T-helper 17 cell (primary cell): ENCODE measurements at regions not wholly inside any gene's neighbourhood (a gene's known extent, or its start where the extent isn't known, plus 50 kb on each side); places are given as distances from the start of the nearest gene placed in this dataset.
"Not testable (repeated sequence)": the region's sequence is repeated elsewhere in the genome, so short reads cannot be mapped to it uniquely, and the experiment has no call there.

Experiments used
- ATAC-seq: fragments of 150-1000 bp; cut with Tn5 transposase; 2 replicates; pipeline ENCODE4 v1.10.0; 2021; ENCODE audit warnings: mild to moderate bottlenecking, moderate library complexity
- DNase-seq, 3 donors: peaks; one replicate each; pipeline versions ENCODE4 v3.0.0 to v3.0.0-alpha.2; 2020 to 2021
- H3K9me3 ChIP-seq: one replicate; pipeline ENCODE4 v1.7.0; 2013; ENCODE audit warnings: low read length, mild to moderate bottlenecking; ENCODE audit not compliant: control insufficient read depth, poor library complexity, severe bottlenecking
- H3K27ac Mint-ChIP-seq: one replicate; pipeline ENCODE4 v1.8.0; 2022; ENCODE audit warnings: mild to moderate bottlenecking, moderate library complexity, mixed read lengths
- H3K27me3 Mint-ChIP-seq: one replicate; pipeline ENCODE4 v1.8.0; 2022; ENCODE audit warnings: mixed read lengths
- H3K36me3 Mint-ChIP-seq: one replicate; pipeline ENCODE4 v1.8.0; 2022; ENCODE audit warnings: low read depth, mixed read lengths
- H3K4me1 Mint-ChIP-seq: one replicate; pipeline ENCODE4 v1.8.0; 2022; ENCODE audit warnings: mild to moderate bottlenecking, mixed read lengths
- H3K4me3 Mint-ChIP-seq: one replicate; pipeline ENCODE4 v1.8.0; 2022; ENCODE audit warnings: mild to moderate bottlenecking, moderate library complexity, mixed read lengths

GRCh38 chr10:28400681-28401080 lies 97.8 kb upstream of the MPP7 start:
- ATAC-seq = peak; percentile 35
- no peak overlapping the region for H3K4me3 Mint-ChIP-seq
- H3K27ac Mint-ChIP-seq = no peak overlapping the region
- DNase-seq = no peak
- peaks cover 22% of the 10 kb centered on the region for H3K27me3 Mint-ChIP-seq
- H3K9me3 ChIP-seq = no peaks in the 10 kb centered on the region
- peaks cover 5% of the 10 kb centered on the region for H3K36me3 Mint-ChIP-seq
- no peaks in the 10 kb centered on the region for H3K4me1 Mint-ChIP-seq

- not testable (repeated sequence) for H3K36me3 Mint-ChIP-seq, DNase-seq, H3K4me1 Mint-ChIP-seq, H3K4me3 Mint-ChIP-seq, H3K27ac Mint-ChIP-seq, H3K9me3 ChIP-seq
- H3K27me3 Mint-ChIP-seq = peaks cover 22% of the 10 kb centered on the region
- peak; percentile 25 for ATAC-seq
These were observed 99.8 kb upstream of the MPP7 start for GRCh38 chr10:28402611-28403073.

GRCh38 chr10:28403090-28403489 lies 100.2 kb upstream of the MPP7 start:
- no peaks in the 10 kb centered on the region for H3K9me3 ChIP-seq
- no peaks in the 10 kb centered on the region for H3K4me1 Mint-ChIP-seq
- H3K36me3 Mint-ChIP-seq = peaks cover 5% of the 10 kb centered on the region
- peaks cover 20% of the 10 kb centered on the region for H3K27me3 Mint-ChIP-seq
- no peak overlapping the region for H3K4me3 Mint-ChIP-seq
- no peak for DNase-seq
- no peak for ATAC-seq
- no peak overlapping the region for H3K27ac Mint-ChIP-seq

- no peaks in the 10 kb centered on the region for H3K9me3 ChIP-seq
- H3K27me3 Mint-ChIP-seq = peaks cover 24% of the 10 kb centered on the region
These were observed 105.4 kb upstream of the MPP7 start for GRCh38 chr10:28408237-28408777.

GRCh38 chr10:28410420-28411135 lies 107.7 kb upstream of the MPP7 start:
- no peak overlapping the region for H3K4me3 Mint-ChIP-seq

More at GRCh38 chr10:28408237-28408777, 105.4 kb upstream of the MPP7 start:
- Mint-ChIP-seq H3K36me3 (peaks cover 7% of the 10 kb centered on the region), H3K4me3 (no peak overlapping the region), H3K4me1 (peaks cover 5% of the 10 kb centered on the region), H3K27ac (no peak overlapping the region)
- ATAC-seq (no peak), DNase-seq (no peak)

GRCh38 chr10:28411136-28411460 lies 108.2 kb upstream of the MPP7 start:
- peaks cover 5% of the 10 kb centered on the region for H3K4me1 Mint-ChIP-seq
- peaks cover 34% of the 10 kb centered on the region for H3K27me3 Mint-ChIP-seq
- no peak overlapping the region for H3K4me3 Mint-ChIP-seq
- H3K36me3 Mint-ChIP-seq = peaks cover 9% of the 10 kb centered on the region
- DNase-seq = no peak
- H3K9me3 ChIP-seq = no peaks in the 10 kb centered on the region
- ATAC-seq = no peak
- no peak overlapping the region for H3K27ac Mint-ChIP-seq

More at GRCh38 chr10:28410420-28411135, 107.7 kb upstream of the MPP7 start:
- peak overlapping the region; percentile 69 for H3K27ac Mint-ChIP-seq
- ATAC-seq (no peak), DNase-seq (no peak)
- H3K36me3 Mint-ChIP-seq = peaks cover 9% of the 10 kb centered on the region
- H3K4me1 Mint-ChIP-seq = peaks cover 5% of the 10 kb centered on the region
- peaks cover 34% of the 10 kb centered on the region for H3K27me3 Mint-ChIP-seq
- no peaks in the 10 kb centered on the region for H3K9me3 ChIP-seq

- no peaks in the 10 kb centered on the region for H3K9me3 ChIP-seq
- H3K4me3 Mint-ChIP-seq = no peak overlapping the region
- peaks cover 5% of the 10 kb centered on the region for H3K4me1 Mint-ChIP-seq
- H3K36me3 Mint-ChIP-seq = peaks cover 9% of the 10 kb centered on the region
- ATAC-seq = peak; percentile 10
- H3K27ac Mint-ChIP-seq = no peak overlapping the region
- DNase-seq = no peak
- H3K27me3 Mint-ChIP-seq = peaks cover 35% of the 10 kb centered on the region
These were observed 108.8 kb upstream of the MPP7 start for GRCh38 chr10:28411648-28412047.

- H3K27me3 Mint-ChIP-seq = peaks cover 40% of the 10 kb centered on the region
- H3K4me1 Mint-ChIP-seq = peaks cover 2% of the 10 kb centered on the region
- H3K9me3 ChIP-seq = no peaks in the 10 kb centered on the region
- H3K4me3 Mint-ChIP-seq = no peak overlapping the region
- H3K36me3 Mint-ChIP-seq = peaks cover 4% of the 10 kb centered on the region
- no peak overlapping the region for H3K27ac Mint-ChIP-seq
- DNase-seq (no peak), ATAC-seq (no peak)
These were observed 114.8 kb upstream of the WAC start for GRCh38 chr10:28418069-28418468.

GRCh38 chr10:28425422-28425821 lies 107.5 kb upstream of the WAC start:
- no peaks in the 10 kb centered on the region for H3K9me3 ChIP-seq
- Mint-ChIP-seq H3K4me1 (no peaks in the 10 kb centered on the region), H3K27ac (no peak overlapping the region), H3K4me3 (no peak overlapping the region), H3K27me3 (peaks cover 26% of the 10 kb centered on the region), H3K36me3 (no peaks in the 10 kb centered on the region)
- ATAC-seq (no peak), DNase-seq (no peak)

- no peak overlapping the region for H3K4me3 Mint-ChIP-seq
- no peak overlapping the region for H3K27ac Mint-ChIP-seq
- ATAC-seq = no peak
- no peaks in the 10 kb centered on the region for H3K36me3 Mint-ChIP-seq
- H3K4me1 Mint-ChIP-seq = no peaks in the 10 kb centered on the region
- H3K27me3 Mint-ChIP-seq = peaks cover 25% of the 10 kb centered on the region
- H3K9me3 ChIP-seq = no peaks in the 10 kb centered on the region
- no peak for DNase-seq
These were observed 106.3 kb upstream of the WAC start for GRCh38 chr10:28426392-28427159.

GRCh38 chr10:28427376-28427775 lies 105.5 kb upstream of the WAC start:
- DNase-seq (no peak), ATAC-seq (no peak)
- Mint-ChIP-seq H3K27me3 (peaks cover 25% of the 10 kb centered on the region), H3K4me1 (peaks cover 5% of the 10 kb centered on the region), H3K4me3 (no peak overlapping the region), H3K27ac (no peak overlapping the region), H3K36me3 (no peaks in the 10 kb centered on the region)
- no peaks in the 10 kb centered on the region for H3K9me3 ChIP-seq

GRCh38 chr10:28429045-28429444 lies 103.9 kb upstream of the WAC start:
- no peak for DNase-seq
- ATAC-seq = no peak
- no peaks in the 10 kb centered on the region for H3K36me3 Mint-ChIP-seq
- H3K9me3 ChIP-seq = no peaks in the 10 kb centered on the region
- H3K4me1 Mint-ChIP-seq = peaks cover 6% of the 10 kb centered on the region
- H3K27me3 Mint-ChIP-seq = peaks cover 11% of the 10 kb centered on the region
- no peak overlapping the region for H3K4me3 Mint-ChIP-seq
- H3K27ac Mint-ChIP-seq = no peak overlapping the region

GRCh38 chr10:28429573-28430216 lies 103.2 kb upstream of the WAC start:
- Mint-ChIP-seq H3K4me1 (peaks cover 6% of the 10 kb centered on the region), H3K4me3 (no peak overlapping the region), H3K36me3 (no peaks in the 10 kb centered on the region), H3K27ac (peak overlapping the region; percentile 37), H3K27me3 (peaks cover 12% of the 10 kb centered on the region)
- ATAC-seq (no peak), DNase-seq (no peak)
- no peaks in the 10 kb centered on the region for H3K9me3 ChIP-seq
